GM12878 (cell line): ENCODE measurements at regions not wholly inside any gene's neighbourhood (a gene's known extent, or its start where the extent isn't known, plus 50 kb on each side); places are given as distances from the start of the nearest gene placed in this dataset.

Source experiments
- CUX1 ChIP-seq: IDR thresholded peaks from 2 replicates; pipeline ENCODE4 v1.6.1; 2012; ENCODE audit warnings: improper control_type of control experiment, low read depth, low read length; ENCODE audit not compliant: insufficient replicate concordance
- MEF2A ChIP-seq: IDR thresholded peaks from 2 replicates; pipeline ENCODE4 v1.6.1; 2011; ENCODE audit warnings: low read depth, mild to moderate bottlenecking, low read length, moderate library complexity; ENCODE audit not compliant: insufficient read depth
- RB1 ChIP-seq: fragments of 450-650 bp; formaldehyde crosslinking; IDR thresholded peaks from 2 replicates; pipeline ENCODE4 v1.6.1; 2017; ENCODE audit warnings: mild to moderate bottlenecking, borderline replicate concordance
- RELB ChIP-seq: fragments of 450-650 bp; IDR thresholded peaks from 2 replicates; pipeline ENCODE4 v1.6.1; 2017; ENCODE audit warnings: low read depth, mild to moderate bottlenecking, moderate library complexity
- TF ChIP-seq, protein P1 (sequence below): fragments of 450-650 bp; IDR thresholded peaks from 2 replicates; pipeline ENCODE4 v1.6.1; 2017; ENCODE audit warnings: mild to moderate bottlenecking, moderate library complexity

- TF ChIP-seq RELB (no peak), MEF2A (no peak), RB1 (no peak), CUX1 (no peak)
- TF ChIP-seq, protein P1, sequence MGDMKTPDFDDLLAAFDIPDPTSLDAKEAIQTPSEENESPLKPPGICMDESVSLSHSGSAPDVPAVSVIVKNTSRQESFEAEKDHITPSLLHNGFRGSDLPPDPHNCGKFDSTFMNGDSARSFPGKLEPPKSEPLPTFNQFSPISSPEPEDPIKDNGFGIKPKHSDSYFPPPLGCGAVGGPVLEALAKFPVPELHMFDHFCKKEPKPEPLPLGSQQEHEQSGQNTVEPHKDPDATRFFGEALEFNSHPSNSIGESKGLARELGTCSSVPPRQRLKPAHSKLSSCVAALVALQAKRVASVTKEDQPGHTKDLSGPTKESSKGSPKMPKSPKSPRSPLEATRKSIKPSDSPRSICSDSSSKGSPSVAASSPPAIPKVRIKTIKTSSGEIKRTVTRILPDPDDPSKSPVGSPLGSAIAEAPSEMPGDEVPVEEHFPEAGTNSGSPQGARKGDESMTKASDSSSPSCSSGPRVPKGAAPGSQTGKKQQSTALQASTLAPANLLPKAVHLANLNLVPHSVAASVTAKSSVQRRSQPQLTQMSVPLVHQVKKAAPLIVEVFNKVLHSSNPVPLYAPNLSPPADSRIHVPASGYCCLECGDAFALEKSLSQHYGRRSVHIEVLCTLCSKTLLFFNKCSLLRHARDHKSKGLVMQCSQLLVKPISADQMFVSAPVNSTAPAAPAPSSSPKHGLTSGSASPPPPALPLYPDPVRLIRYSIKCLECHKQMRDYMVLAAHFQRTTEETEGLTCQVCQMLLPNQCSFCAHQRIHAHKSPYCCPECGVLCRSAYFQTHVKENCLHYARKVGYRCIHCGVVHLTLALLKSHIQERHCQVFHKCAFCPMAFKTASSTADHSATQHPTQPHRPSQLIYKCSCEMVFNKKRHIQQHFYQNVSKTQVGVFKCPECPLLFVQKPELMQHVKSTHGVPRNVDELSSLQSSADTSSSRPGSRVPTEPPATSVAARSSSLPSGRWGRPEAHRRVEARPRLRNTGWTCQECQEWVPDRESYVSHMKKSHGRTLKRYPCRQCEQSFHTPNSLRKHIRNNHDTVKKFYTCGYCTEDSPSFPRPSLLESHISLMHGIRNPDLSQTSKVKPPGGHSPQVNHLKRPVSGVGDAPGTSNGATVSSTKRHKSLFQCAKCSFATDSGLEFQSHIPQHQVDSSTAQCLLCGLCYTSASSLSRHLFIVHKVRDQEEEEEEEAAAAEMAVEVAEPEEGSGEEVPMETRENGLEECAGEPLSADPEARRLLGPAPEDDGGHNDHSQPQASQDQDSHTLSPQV = no peak
These were observed 232.6 kb upstream of the C1orf174 start (continued) for GRCh38 chr1:4132352-4133296.
